ENCODE measurements at regions not wholly inside any gene's neighbourhood (a gene's known extent, or its start where the extent isn't known, plus 50 kb on each side); places are given as distances from the start of the nearest gene placed in this dataset.

DNA sequence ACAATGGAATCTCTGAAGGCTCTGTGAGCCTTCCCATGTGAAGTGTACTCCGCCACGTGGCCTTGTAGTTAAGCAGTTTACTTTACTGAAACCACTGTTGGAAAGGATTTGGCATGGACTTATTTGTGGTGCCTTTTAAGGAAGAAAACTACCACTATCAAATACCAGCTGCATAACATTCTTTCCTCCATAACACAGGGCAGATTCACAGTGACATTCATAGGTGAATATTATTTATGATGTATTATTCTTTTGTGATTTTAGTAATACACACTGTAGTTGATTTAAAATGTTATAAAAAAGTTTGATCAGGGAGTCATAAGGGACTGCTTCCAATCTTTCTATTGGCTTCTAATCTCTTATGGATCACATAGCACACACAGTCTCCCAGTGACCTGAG, 192.5 kb upstream of the AGTR2 start:
- TF ChIP-seq NFIC (IDR thresholded peaks at IDR 0.05), result no peak
- TF ChIP-seq, protein P1, sequence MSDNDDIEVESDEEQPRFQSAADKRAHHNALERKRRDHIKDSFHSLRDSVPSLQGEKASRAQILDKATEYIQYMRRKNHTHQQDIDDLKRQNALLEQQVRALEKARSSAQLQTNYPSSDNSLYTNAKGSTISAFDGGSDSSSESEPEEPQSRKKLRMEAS (IDR thresholded peaks at IDR 0.05), result no peak
- TF ChIP-seq TAF1 (IDR thresholded peaks at IDR 0.05; ENCODE audit: low read depth), result no peak
- no peak for TF ChIP-seq RAD21 (IDR thresholded peaks at IDR 0.05; ENCODE audit: low read depth)
- no peak for TF ChIP-seq ZBTB7A (IDR thresholded peaks at IDR 0.05; ENCODE audit: low read depth)
- no peak for TF ChIP-seq TEAD4 (IDR thresholded peaks at IDR 0.05)
- no peak for TF ChIP-seq CREB1 (IDR thresholded peaks at IDR 0.05; ENCODE audit: low read depth)
- no peak for TF ChIP-seq EGR1 (IDR thresholded peaks at IDR 0.05)

DNA sequence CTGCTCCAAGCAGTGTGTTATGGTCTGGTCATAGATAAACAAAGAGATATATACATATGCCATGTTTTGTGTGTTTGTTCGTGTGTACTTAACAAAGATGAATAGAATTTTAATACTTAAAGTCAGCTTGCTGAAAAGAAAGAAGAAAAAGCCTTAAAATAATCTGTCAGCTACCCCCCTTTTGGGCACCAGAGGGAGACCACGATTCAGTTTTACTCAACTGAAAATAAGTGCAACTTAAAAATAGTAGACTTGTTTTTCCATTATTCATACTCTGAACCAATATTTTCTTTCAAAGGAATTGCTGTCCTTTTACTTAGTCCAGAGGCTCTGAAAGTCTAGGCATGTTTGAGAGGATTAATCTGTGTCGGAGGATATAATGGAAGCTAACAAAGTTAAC, 181.7 kb upstream of the AGTR2 start:
- TF ChIP-seq, protein P1 (IDR thresholded peaks at IDR 0.05), result no peak
- TF ChIP-seq ZBTB7A (IDR thresholded peaks at IDR 0.05; ENCODE audit: low read depth) (no peak), CREB1 (IDR thresholded peaks at IDR 0.05; ENCODE audit: low read depth) (no peak), RAD21 (IDR thresholded peaks at IDR 0.05; ENCODE audit: low read depth) (peak; percentile 16; the same call in 1 of the 2 replicates), TCF12 (IDR thresholded peaks at IDR 0.05; ENCODE audit: low read depth) (no peak)
- TF ChIP-seq, protein P2, sequence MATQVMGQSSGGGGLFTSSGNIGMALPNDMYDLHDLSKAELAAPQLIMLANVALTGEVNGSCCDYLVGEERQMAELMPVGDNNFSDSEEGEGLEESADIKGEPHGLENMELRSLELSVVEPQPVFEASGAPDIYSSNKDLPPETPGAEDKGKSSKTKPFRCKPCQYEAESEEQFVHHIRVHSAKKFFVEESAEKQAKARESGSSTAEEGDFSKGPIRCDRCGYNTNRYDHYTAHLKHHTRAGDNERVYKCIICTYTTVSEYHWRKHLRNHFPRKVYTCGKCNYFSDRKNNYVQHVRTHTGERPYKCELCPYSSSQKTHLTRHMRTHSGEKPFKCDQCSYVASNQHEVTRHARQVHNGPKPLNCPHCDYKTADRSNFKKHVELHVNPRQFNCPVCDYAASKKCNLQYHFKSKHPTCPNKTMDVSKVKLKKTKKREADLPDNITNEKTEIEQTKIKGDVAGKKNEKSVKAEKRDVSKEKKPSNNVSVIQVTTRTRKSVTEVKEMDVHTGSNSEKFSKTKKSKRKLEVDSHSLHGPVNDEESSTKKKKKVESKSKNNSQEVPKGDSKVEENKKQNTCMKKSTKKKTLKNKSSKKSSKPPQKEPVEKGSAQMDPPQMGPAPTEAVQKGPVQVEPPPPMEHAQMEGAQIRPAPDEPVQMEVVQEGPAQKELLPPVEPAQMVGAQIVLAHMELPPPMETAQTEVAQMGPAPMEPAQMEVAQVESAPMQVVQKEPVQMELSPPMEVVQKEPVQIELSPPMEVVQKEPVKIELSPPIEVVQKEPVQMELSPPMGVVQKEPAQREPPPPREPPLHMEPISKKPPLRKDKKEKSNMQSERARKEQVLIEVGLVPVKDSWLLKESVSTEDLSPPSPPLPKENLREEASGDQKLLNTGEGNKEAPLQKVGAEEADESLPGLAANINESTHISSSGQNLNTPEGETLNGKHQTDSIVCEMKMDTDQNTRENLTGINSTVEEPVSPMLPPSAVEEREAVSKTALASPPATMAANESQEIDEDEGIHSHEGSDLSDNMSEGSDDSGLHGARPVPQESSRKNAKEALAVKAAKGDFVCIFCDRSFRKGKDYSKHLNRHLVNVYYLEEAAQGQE (IDR thresholded peaks at IDR 0.05; ENCODE audit: low read depth), result no peak

DNA sequence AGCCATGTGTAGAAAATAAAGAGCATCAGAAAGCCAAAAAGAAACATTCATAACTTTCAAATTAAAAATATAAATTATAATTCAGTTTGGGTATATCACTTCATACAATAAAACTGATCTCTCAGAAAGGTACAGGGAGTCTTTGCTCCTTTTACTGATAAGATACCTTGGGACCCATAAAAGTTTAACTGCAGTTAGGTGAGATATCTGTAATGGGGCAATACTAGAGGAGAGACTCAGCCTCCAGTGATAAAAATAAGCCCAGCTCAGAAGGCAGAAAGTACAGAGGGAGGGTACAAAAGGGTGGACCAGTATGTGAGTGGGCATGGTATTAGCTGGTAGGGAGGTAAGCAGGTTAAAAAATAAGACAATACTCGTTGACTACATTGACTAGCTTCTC, 180.9 kb upstream of the AGTR2 start:
- TF ChIP-seq CEBPB (IDR thresholded peaks at IDR 0.05), result no peak

DNA sequence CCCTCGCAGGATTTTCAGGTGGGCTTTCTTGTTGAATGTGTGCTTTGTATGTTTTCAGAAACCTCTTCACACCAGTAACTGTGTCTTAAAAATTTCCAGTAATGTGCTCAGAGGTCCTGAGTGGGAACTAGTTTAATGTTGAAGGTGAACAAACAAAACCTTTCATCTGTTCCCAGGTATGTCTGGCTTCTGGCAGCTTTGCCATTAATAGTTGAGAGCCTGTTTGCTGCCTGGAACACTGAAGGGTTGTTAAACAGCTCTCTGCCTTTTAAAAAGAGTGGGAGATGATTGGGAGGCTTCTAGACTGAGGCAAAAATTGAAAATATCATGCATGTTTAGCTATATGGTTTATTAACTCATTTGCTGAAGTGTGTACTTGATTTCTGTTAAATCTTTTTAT, 161.2 kb upstream of the AGTR2 start:
- TF ChIP-seq YY1 (IDR thresholded peaks at IDR 0.05; ENCODE audit: low read depth), result no peak
- TF ChIP-seq, protein P3, sequence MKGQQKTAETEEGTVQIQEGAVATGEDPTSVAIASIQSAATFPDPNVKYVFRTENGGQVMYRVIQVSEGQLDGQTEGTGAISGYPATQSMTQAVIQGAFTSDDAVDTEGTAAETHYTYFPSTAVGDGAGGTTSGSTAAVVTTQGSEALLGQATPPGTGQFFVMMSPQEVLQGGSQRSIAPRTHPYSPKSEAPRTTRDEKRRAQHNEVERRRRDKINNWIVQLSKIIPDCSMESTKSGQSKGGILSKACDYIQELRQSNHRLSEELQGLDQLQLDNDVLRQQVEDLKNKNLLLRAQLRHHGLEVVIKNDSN (IDR thresholded peaks at IDR 0.05), result no peak
- no peak for TF ChIP-seq NFIC (IDR thresholded peaks at IDR 0.05)
- TF ChIP-seq ZBTB7A (IDR thresholded peaks at IDR 0.05; ENCODE audit: low read depth), result no peak
- no peak for TF ChIP-seq RAD21 (IDR thresholded peaks at IDR 0.05; ENCODE audit: low read depth)
- no peak for TF ChIP-seq TEAD4 (IDR thresholded peaks at IDR 0.05)
- TF ChIP-seq EGR1 (IDR thresholded peaks at IDR 0.05), result no peak
- TF ChIP-seq EP300 (IDR thresholded peaks at IDR 0.05; ENCODE audit: borderline replicate concordance), result no peak
- TF ChIP-seq, protein P2 (IDR thresholded peaks at IDR 0.05; ENCODE audit: low read depth), result no peak
- no peak for TF ChIP-seq CREB1 (IDR thresholded peaks at IDR 0.05; ENCODE audit: low read depth)
- TF ChIP-seq TCF12 (IDR thresholded peaks at IDR 0.05; ENCODE audit: low read depth), result no peak
- no peak for TF ChIP-seq FOXM1 (IDR thresholded peaks at IDR 0.05; ENCODE audit: borderline replicate concordance, low read depth)
- TF ChIP-seq, protein P1 (IDR thresholded peaks at IDR 0.05), result no peak
- TF ChIP-seq CEBPB (IDR thresholded peaks at IDR 0.05), result no peak
- no peak for TF ChIP-seq TAF1 (IDR thresholded peaks at IDR 0.05; ENCODE audit: low read depth)

DNA sequence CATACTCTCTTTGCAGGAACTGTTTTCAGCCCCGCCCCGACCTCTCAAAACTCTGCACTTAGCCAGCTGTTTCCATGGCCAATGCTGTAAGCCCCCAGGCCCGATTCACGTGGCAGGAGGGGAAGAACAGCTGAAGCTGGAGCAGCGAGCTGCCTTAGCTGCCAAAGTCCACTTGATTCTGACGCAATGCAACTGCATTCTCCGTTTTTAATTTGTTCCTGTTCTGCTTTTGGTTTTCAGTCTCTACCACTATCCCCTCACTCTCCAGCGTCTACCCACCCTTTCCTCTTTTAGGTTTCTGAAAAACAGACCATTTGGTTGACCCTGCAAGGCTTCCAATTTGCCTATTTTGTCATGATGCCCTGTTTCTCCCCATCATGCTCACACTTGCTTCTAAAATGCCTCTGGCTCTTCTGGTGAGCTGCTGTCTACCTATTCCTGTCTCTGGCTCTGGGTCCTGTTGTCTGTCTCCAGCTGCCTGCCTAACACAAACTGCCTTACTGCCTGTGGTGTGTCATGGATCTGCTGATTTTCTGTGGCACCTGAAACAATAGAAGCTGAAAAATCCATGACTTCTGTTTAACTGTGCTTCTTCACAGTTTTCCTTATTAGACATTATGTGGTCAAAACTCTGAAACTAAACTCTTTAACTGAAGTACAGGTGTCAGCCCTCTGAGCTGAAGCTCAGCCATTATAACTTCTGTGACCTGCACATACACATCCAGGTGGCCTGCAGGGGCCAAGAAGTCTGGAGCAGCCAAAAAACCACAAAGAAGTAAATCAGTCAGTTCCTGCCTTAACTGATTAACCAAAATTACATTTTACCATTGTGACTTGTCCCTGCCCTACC, 160.5 kb upstream of the AGTR2 start:
- TF ChIP-seq EGR1 (IDR thresholded peaks at IDR 0.05), result no peak

DNA sequence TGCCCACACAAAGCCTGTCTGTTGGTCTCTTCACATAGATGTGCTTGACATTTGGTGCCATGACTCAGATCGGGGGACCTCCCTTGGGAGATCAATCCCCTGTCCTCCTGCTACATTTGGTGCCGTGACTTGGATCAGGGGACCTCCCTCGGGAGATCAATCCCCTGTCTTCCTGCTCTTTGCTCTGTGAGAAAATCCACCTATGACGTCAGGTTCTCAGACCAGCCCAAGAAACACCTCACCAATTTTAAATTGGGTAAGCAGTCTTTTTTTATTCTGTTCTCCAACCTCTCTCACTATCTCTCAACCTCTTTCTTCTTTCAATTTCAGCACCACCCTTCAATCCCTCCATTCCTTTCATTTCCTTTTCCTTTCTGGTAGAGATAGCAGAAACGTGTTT, 159.6 kb upstream of the AGTR2 start:
- TF ChIP-seq FOXM1 (IDR thresholded peaks at IDR 0.05; ENCODE audit: borderline replicate concordance, low read depth) (no peak), CREB1 (IDR thresholded peaks at IDR 0.05; ENCODE audit: low read depth) (no peak), EGR1 (IDR thresholded peaks at IDR 0.05) (no peak), TCF12 (IDR thresholded peaks at IDR 0.05; ENCODE audit: low read depth) (no peak), TEAD4 (IDR thresholded peaks at IDR 0.05) (no peak), TAF1 (IDR thresholded peaks at IDR 0.05; ENCODE audit: low read depth) (no peak), EP300 (IDR thresholded peaks at IDR 0.05; ENCODE audit: borderline replicate concordance) (no peak), RAD21 (IDR thresholded peaks at IDR 0.05; ENCODE audit: low read depth) (no peak)
- TF ChIP-seq, protein P2 (IDR thresholded peaks at IDR 0.05; ENCODE audit: low read depth), result no peak
- TF ChIP-seq, protein P3 (IDR thresholded peaks at IDR 0.05), result no peak
